ENCODE measurements at regions not wholly inside any gene's neighbourhood (a gene's known extent, or its start where the extent isn't known, plus 50 kb on each side); places are given as distances from the start of the nearest gene placed in this dataset.

DNA sequence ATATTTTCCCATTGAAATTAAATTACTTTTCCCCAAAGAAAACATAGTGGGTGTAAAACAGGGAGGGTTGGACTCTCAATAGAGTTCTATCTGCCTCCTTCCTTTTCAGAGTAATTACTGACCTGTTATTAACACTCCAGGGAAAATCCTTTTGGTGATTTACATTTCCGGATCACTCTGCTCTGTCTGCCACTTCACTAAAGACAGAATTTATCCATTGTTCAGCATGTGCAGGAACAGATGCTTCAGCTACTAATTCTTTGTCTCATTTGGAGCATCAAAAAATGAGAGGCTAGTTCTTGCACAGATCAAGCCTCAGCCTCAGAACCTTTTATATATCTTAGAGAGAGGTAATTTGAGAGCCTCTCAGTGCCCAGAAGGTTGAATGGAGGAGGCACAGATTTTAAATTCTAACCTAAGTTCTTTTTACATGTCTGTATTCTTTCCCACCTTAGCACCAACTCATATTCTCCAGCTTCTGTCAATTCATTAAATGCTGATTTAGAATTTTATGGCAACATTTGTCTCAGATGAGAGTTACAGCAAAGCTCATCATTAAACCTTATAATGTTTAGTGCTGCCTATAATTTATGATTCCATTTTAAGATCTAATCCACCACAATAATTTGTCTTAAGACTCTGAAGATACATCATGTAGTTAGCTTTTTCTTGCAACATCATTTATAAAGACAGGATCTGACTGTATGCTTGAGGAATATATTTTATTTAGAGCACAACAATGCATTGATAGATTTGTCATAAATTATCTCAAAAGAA is 1494.4 kb downstream of the STIM2 start:
- no peak for DNase-seq

DNA sequence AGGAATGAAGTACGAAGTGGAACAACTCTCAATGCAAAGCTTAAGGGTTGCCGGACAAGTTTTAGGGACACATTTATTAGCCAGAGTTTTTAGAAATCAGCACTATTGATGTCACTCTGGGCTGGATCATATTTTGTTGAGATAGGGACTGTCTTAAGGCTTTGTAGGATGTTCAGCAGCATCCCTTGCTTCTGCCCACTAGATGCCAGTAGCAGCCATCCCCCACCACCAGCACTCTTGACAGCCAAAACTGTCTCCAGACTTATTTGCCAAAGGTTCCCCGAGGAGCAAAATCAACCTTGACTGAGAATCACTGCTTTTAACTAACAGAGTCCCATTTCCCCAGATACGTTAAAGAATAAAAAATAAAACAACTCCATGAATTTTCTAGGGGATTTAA is 1497.3 kb downstream of the STIM2 start:
- peak; percentile 8 for DNase-seq

DNA sequence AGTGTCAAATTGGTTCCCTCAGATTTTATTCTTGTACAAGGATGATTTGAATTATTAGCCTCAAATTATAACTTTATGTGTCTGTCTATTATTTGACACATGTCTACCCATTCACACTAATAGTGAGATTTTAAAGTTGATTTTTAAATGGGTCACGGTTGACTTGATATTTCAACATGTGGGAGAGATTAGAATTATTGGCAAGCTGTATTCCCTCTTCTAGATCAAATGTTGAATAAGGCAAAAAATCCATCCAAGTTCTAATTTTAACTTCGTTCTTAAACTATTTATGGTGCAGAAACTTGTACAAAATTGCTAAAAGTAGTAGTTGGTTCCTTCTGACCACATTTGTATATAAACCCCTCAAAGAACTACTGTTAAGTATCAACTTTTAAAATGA is 1498.0 kb downstream of the STIM2 start:
- DNase-seq, result no peak

DNA sequence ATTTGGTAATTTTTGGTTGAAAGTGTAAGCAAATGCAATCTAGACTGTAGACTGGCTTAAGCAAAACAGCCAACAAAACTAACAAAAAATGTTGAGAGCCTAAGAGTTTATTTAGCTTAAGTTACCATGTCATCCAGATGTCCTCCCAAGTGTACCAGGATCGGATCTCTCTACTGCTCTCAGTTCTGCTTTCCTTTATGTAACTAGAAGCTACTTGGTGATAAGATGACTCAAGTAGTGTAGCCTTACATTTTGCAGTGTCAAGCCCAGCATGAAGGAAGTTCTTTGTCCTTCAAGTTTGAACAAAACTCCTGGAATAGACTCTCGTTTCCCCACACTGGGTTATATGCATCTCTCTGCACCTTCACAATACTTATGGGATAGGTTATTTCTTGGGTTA is 1500.0 kb downstream of the STIM2 start:
- DNase-seq, result peak; percentile 8

DNA sequence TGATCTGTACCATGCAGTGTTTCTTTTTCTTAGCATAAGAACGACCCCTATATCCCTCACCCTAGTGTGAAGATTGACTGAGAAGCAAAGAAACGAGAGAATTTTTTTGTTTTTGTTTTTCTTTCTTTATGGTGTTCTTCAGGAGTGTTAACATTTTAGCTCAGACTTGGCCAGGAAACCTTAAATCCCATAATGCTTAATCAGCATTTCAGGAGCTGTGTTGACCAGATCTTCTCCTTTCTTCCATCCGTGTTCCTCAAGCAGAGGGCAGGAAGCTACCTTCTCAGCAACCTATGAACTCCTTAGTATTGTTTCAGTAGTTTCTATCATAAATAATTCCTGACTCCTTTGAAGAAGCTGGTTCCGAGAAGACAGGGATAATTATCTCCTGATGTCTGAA is 1501.5 kb downstream of the STIM2 start:
- no peak for DNase-seq

DNA sequence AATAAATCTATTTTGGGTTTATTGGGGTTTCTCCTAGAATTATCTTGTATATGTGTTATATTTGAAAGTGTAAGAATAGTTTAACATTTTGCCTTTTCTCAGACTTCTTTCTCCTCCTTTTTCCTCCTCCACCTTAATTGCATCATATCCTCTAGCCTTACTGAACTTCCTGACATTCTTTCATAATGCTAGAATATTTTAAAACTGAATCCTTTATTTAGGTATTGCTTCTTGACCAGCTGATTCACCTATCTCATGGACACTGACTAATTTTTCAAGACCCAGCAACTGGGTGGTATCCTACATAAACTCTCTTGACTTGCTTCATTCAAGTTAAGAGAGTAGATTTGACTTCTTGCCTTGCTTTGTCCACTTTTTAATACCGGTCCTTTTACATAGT is 1508.9 kb downstream of the STIM2 start:
- DNase-seq, result no peak

DNA sequence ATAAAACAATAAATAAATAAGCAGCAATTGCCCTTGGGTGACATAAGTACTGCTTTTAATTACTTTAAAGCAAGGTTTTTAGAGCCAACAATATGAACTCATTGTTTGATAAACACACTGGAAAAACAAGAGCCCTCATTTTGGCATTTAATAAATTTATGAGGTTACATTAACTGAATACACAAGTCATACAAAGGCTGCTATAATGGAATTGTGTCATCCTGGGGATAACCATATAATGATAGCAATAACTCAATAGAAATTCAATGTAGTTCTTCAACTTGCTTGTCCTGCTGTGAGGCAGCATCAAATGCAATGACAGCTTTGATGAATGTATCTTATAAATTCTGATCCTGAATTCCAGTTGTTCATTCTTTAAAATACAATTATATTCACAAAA is 1512.5 kb downstream of the STIM2 start:
- DNase-seq, result no peak

DNA sequence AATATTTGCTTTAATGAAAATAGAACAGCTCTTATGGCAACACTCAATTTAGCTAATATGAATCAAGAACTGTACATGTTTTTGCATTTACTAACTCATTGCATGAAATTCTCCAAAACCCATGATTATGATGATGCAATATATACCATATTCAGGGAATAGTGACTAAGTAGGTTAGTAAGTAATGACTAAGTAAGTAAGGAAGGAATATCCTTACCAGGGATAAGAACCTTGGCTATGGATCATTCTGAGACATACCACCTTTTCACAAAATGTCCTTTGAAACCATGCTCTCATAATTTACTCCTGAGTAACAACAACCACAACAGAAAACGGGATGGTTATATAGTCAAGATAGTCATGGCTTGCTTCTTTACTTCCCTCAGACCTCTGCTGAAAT is 1513.0 kb downstream of the STIM2 start:
- no peak for DNase-seq

DNA sequence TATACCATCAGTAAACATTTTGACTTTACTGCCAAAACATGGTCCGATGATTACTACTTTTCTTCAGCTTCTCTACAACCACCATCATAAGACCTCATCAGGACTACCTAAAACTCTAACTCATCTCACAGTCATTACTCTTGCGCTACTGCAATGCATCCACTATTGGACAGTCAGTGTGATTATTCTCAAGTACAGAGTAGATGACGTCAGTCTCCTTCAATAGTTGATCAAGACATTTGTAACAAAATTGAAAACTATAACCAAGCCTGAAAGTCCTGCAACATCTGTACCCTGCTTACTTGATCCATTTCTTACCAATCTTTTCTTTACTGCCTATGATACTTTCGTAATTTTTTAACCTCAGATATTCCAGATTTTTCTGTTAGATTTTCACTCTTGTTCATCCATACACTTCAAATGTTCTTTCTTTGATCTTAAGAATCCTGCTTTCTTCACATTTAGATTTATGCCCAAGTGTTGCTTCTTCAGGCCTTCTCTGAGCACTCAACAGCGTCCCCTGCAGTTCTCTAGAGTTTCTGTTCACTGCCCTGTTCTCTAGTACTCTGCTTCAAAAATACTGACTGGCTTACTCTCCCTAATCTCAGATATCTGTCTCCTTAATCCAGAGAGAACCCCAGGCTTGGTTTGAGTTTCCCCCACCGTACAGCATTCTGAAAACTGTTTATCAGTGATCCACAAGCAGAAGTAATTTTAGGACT is 1517.6 kb downstream of the STIM2 start:
- peak; percentile 49 for DNase-seq

DNA sequence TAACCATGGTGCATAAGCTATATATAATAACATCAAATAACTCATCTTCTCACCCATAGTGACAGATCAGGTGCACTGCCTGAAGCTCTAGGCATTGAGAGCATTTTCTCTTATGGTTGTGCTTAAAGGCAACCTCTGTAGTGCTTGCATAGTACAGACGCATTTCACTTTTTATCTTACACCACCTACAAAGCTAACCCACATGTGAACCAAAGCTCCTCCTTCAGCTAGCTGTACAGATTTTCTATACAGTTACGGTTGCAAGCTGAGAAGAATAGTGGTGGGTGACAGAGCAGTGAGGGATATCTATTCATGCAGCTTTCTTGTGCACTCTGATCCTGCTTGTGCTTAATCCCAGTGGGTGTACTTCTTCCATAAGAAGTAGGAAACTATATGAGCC is 1525.2 kb downstream of the STIM2 start:
- DNase-seq, result no peak

DNA sequence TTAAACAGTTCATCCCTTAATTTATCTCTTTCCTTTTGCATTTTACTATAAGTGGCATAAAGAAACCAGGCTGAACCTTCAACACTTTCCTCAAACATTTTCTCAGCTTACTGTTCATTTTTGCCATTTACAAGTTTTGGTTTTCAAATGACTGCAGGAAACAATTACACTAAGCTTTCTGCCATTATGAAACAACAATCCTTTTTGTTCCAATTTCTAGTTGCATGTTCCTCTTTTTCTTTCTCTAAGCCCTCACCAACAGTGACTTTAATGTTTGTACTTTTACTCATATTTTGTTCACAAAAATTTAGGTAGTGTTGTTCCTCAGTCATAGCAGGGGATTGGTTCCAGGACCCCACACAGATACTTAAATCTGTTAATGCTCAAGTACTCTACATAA is 1526.1 kb downstream of the STIM2 start:
- DNase-seq, result no peak

DNA sequence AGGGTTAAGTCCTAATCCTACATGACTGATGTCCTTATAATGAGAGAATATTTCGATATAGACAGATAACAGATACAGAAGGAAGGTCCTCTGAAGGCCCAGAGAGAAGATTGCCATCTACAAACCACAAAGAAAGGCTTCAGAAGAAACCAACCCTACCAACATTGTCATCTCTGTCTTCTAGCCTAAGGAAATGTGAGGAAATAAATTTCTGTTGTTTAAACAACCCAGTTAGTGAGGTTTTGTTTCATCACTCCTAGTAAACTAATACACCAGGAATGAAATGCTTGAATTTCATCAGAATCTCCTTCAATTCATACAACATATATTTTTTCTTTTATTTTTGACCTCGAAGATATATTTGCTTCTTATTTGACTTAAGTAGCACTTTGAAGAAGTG is 1527.8 kb downstream of the STIM2 start:
- DNase-seq, result no peak

DNA sequence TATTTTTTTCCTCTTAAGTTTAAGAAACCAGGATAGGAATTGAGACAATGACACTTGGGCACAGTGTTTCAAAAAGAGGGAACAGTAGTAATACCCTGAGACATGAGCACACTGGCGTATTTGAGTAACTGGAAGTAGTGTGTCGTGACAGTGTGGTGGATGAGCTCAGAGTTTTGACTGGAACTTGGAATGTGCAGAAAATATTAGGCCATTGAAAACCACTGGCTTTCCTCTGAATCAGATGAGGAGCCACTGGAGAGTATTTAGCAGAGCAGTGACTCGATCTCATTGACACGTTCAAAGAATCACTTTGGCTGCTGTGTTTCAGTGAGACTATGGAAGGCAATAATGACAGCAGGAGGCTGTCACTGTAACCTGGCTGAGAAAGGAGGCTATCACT is 1531.2 kb downstream of the STIM2 start:
- no peak for DNase-seq

DNA sequence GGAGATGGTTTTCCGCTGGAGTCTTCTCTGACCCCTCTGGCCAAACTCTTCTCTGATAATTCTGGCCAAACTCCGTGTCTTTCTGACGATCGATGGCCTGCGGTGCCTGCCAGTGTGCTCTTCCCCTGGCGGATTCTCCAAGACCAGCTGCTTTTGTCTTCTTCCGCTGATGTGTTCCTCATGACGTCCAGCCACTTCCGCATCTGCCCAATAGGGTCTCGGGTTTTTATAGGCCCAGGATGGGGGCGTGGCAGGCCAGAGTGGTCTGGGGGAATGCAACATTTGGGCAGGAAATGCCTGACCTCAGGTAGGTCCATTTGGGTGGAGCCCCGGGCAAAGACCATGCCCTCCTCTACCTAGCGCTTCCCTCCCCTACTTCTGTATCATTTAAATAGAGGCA is 1542.1 kb downstream of the STIM2 start:
- no peak for DNase-seq

DNA sequence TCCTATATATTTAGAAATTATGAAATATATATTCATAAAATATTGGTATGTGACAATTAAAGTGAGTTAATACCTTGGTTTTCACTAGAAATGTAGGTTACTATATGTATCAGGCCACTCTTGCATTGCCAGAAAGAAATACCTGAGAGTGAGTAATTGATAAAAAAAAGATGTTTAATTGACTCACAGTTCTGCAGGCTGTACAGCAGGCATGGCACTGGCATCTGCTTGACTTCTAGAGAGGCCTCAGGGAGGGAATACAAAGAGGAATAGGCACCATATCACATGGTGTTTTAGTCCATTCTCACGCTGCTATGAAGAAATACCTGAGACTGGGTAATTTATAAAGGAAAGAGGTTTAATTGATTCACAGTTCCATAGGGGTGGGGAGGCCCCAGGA is 1560.6 kb downstream of the STIM2 start:
- DNase-seq, result no peak

DNA sequence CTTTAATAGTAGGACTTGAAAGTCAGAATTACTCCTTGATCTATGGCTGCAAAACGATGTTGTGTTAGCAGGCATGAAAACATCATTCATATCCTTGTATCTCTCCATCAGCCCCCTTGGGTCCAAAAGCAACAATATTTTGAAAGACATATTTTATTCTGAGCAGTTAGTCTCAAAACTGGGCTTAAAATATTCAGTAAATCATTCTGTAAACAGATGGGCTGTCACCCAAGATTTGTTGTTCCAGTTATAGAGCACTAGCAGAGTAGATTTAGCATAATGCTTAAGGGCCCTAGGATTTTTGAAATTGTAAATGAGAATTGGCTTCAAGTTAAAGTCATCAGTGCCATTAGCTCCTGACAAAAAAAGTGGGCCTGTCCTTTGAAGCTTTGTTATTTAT is 1565.6 kb downstream of the STIM2 start:
- no peak for DNase-seq

DNA sequence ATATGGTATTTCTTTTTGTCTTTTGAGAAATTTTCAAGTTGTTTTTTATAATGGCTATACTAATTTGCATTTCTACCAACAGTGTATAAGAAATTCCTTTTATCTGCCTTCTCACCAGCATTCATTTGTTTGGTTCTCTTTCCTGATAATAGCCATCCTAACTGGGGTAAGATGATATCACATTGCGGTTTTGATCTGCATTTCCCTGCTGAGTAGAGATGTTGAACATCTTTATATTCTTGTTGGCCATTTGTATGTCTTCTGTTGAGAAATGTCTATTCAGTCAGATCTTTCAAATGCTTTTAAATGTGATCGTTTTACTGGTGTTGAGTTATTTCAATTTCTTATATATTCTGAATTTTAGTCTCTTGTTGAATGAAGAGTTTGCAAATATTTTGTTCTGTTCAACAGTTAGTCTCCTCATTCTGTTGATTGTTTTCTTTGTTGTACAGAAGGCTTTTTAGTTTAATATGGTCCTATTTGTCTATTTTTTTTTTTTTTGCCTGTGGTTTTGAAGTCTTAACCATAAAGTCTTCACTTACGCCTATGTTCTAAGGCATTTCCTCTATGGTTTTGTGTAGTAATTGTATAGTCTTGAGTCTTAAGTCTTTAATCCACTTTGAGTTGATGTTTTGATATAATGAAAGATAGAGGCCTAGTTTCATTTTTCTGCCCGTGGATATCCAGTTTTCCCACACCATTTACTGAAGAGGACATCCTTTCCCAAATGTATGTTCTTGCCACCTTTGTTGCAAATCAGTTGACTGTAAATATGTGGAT is 1566.9 kb downstream of the STIM2 start:
- DNase-seq, result peak; percentile 21

DNA sequence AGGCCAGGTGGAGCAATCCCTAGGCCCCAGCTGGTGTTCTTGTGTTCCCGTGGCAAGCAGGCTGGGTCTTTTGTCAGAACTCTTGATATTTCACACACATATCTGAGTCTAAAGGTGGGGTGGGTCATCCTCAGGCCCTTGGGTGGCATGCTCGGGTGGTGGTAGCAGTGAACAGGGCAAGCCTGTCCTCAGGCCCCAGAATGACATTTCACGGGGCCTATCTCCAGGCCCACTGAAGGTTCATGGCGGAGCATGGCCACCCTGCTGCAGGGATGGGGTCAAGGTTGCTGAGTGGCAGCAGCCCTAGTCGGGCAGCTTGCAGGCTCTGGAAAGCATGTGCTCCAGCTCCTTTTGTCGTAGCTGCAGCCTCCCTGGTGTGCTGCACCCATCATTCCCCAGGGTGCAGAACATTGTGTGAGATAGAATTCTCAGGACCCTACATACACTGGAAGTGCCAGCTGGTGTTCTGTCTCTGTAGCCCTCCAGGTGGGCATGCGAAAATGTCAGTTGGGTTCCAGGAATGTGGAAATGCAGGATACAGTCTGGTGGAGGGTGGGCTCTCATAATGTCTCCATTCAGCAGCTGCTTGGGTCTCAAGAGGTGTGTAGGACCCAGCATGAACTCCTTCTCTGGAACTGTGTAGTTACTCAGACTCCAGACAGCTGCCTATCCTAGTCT is 1571.8 kb downstream of the STIM2 start:
- no peak for DNase-seq

DNA sequence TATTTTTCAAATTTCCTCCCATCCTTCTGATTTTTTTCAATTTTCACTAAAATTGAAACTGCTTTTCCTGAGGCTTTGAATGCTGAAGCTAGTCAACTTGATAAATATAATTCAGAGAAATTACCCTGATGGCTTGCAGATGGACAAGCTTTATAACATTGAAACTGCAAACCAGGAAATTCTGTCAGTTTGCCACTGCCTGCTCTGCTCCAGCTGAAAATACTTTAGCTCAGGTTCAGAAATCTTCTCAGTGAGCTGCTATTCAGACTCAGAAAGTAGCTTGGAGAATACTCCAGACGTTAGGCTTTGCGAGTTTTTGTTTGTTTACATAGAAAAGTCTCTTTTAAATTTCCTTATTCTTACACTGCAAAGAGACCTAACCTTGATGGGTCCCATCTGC is 1574.7 kb downstream of the STIM2 start:
- peak; percentile 15 for DNase-seq

DNA sequence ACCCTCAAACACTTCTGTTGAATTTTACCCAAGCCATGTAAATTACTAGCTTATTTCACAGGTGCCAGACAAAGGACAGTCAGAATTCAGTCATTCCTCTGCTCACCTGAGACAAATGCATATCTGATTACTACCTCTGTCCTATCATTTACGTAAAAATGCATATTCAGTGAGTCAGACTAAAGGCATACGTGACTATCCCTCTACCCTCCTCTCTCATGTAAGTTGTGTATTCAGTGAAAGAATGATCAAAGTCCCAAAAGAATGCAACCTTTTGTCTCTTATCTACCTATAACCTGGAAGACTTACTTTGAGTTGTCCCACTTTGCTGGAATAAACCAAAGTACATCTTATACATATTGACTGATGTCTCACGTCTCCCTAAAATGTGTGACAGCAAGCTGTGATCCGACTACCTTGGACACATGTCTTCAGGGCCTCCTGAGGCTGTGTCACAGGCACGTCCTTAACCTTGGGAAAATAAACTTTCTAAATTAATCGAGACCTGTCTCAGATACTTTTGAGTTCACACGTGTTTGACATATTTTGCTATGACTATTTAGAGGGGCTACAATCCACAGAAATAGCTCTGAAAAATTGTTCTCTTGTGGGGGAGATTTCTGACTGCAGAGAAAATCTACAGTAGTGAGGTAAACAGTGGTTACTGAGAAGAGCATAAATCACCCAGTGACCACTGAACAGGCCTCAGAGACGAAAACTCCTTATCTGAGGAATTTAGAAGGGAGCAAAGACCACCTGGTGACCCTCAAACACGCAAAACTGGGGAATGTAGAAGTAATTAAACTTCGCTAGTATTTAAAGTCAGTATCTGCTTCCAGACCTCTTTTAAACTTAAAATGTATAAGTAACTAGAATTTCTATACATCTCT is 1575.8 kb downstream of the STIM2 start:
- no peak for DNase-seq

DNA sequence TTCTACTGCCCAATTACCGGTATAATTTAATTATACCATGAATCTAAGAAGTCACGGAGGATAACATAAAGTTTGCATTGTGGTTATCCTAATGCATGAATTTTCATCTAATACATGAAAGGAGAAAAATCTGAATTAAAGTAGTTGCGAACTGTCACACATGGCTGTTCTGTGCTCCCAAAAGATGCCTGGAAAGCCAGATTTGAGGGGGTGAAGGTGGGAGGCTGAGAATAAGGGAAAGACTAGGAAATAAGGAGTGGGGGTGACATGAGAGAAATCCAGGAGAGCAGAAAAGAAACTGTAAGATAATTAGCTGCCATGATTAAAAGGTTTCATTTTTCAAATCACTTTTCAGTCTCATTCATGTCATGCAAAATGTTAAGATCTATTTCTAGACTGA is 1582.7 kb downstream of the STIM2 start:
- no peak for DNase-seq

DNA sequence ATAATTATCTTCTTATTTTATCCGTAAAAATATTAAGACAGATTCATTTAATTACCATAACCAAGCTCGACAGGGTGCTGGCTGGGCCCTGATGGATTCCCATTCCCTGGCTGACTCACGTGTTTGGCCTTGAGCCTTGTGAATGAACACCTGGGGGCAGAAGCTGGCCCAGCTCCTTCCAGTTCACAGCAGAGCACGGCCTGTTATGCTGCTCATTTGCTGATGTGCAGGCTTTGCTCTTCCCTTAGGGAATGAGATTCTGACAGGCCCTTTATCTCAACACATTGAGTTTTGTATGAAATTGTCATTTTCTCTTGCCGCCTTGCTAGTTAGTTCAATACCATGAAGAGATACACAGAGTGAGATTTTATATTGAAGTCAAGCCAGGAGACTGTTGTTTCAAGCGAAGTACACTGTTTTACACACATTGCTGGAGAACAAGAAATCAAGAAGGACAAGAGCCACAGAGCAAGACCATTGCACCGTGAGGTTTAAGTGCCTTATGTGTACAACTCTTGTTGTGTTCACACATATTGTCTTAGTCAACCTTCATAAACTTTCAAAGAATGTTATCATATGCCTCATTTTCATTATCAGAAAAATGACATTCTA is 1583.3 kb downstream of the STIM2 start:
- no peak for DNase-seq

Measured in OCI-M1 (cell line).